ENCODE measurements at regions not wholly inside any gene's neighbourhood (a gene's known extent, or its start where the extent isn't known, plus 50 kb on each side); places are given as distances from the start of the nearest gene placed in this dataset.

DNA sequence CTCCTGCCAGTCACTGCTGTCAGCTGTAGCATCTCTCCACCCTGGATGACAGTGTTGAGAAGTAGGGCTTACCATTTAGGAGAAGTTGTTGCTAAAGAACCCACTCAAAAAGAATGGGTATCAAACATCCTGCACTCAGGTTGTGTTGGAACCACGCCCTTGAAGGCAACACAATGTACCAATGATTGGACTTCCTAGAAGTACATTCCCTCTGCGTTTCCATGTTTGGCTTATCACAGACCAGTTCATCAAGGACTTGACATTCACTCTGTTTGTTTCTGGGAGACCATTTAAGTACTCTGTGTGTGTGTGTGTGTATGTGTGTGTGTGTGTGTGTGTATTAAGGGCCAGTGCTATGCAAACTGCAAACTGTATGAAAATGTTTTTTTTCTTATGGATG is 200.6 kb upstream of the GATB start:
- DNase-seq = no peak

DNA sequence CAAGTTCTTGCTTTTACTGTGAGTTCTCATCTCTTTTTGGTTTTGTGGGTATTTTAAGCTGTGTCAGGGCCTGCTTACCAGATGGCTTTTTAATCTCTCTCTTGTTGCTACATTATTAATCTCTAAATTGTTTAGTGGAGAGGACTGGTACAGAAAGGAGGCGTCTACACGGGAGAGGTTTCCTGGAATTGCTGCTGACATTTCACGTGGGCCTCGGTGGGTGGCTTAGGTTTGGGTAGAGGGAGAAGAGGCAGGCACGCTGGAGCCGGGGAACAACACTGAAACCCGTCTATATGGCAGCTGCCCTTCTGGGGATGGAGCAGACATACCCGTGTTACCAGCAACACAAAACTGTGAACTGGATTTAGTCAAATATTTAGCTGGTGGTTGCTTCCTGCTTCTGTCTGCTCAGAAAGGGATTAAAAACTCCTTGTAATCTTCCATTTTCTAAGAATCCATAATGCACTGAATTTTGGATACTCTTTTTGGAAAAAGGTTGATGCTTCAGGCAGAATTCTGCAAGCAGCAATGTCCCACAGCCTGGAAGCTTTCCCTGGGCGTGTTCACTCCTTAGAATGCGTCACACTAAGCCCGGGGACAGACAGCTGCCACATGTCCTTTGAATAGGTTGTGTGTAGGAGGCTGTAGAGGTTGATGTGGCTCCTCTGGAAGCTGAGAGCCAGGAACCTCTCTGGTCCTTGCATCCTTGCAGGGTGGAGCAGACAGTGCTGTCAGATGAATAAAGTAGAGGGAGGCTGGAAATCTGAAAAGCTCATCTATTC is 199.8 kb upstream of the GATB start:
- no peak for DNase-seq

DNA sequence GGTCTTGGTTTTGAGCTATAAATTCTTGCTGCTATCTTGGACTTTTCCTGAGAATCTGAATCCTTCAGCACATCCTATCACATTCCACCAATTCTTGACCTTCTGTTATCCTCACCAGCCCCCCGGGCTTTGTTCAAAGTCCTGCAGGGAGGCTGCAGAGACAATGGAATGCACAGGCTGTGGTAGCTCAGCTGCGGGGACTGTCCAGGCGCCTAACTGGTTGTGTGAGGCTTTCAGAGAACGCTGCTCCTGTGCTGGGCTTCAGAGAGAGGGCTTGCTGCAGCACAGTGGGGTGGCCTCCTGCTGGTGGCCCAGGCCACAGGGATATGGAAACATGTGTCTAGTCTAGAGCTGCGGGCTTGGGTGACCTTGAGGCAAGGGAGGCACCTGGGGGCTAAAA is 196.3 kb upstream of the GATB start:
- no peak for DNase-seq

DNA sequence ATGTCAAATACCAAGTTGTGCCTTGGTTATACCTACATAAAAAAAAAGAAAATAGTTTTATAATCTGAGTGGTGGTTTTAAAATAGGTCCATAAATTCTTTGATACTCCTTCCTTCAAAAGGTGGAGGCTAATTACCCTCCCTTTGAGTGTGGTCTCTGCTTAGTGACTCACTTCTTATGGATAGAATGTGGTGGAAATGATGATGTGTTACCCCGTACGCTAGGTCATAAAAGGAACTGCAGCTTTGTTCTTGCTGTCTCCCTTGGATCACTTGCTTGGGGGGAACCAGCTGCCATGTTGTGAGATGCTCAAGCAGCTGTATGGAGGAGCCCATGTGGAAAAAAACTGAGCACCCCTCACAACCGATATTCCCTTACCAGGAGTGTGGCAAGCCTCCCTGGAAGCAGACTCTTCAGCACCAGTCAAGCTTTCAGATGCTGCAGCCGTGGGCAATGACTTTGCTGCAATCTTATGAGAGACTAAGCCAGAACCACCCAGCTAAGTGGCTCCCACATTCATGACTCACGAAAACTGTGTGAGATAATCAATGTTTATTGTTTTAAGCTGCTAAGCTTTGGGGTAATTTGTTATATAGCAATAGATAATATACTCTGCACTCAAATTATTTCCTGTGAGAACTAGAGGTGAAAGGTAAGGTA is 195.0 kb upstream of the GATB start:
- no peak for DNase-seq

DNA sequence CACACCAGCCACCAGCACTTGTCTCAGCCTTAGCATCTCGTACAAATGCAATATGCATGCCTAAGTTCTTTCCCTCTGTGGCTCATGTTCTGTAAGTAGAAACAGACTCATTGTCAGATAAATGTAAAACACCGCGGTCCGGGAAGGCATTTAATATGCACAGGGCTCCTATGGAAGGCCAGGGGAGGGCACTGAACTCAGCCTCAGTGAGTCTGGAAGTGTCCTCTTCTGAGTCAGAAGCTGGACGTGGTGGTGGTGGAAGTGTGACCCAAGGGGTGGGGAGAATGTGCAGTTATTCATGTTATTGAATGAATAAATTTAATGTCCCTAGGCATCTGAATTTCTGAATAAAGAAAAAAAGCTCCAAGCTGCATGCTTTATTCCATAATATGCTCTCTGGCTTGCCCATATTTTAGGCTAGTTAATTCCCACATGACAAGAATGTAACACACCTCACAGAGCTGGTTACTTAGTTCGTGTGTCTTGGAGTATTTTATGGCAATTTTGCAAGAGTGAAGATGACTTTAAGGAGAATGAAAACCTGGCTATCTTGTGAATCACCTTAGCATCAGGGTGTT is 193.1 kb upstream of the GATB start:
- DNase-seq = no peak

DNA sequence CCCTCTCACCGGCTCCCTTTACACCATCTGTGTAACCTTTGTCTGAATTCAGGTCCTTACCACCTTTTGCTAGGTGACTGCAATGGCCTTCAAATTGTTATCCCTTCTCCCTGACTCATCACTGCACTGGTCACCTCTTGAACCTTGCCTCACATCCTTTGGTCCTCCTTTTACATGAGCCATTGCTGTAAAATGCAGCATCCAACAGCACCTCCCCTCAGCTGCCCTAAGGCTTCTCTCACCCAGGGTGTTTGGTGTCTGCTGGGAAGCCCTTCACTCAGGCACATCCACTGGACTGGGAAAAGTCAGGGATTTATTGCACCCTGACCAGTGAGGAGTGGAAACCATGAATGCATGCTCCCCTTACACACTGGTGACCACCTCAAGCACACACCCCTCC is 192.5 kb upstream of the GATB start:
- DNase-seq = no peak

DNA sequence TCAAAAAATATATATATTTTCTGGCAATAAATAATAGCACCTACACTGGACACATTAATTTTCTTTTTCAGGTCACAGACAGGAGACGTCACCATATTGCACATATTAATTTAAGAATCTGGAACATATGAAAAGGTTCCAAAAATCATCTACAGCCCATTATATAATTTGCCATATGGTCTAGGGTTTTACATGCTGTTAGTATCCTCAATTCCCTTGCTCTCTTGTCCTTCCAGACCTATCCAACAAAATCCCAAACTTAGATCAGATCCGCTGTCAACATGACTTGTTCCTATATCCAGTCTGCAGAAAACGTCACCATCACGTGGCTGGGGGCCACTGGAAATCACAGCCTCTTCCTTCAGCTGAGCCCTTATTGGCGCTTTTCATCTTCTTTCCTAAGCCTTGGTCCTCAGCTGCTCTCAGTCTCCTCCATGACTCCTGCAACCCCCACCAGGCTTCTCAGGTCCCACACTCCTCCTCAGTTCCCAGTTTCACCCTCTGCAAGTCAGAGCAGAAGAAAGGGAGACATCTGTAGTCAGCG is 192.0 kb upstream of the GATB start:
- DNase-seq = no peak

DNA sequence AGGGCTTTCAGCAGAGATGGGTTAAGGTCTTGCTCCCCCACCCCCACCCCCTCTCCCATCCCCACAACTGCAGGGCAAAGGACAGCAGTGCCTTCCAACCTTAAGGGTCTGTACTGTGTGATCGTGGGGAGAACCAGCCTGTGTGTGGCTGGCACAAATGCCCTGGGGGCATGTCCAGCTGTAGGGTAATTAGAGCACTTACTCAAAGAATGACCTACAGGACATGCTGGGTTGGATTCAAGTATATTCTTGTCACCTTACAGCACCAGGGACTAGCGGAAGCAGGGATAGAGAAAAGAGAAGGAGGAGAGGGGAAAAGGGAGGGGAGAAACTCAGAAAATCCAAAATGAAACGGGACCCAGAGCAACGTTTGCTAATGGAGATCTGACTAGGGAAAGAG is 191.3 kb upstream of the GATB start:
- DNase-seq = no peak

DNA sequence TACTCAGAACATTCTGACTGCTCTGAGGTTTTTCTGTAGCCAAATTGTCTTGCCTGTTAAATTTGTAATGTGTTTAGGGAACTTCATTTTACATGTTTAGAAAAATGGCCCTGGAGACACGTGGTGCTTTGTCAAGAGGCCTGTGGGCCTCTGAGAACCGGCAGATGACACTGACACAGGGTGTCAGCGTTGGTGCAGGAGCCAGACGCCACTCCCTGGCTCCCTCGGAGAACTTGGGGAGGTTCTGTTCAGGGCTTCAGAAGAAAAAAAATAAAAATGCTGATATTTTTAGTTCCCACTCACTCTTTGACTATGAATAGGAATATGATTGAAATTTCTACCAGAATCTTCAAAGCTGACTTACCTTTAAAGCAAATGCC is 190.9 kb upstream of the GATB start:
- DNase-seq = no peak

DNA sequence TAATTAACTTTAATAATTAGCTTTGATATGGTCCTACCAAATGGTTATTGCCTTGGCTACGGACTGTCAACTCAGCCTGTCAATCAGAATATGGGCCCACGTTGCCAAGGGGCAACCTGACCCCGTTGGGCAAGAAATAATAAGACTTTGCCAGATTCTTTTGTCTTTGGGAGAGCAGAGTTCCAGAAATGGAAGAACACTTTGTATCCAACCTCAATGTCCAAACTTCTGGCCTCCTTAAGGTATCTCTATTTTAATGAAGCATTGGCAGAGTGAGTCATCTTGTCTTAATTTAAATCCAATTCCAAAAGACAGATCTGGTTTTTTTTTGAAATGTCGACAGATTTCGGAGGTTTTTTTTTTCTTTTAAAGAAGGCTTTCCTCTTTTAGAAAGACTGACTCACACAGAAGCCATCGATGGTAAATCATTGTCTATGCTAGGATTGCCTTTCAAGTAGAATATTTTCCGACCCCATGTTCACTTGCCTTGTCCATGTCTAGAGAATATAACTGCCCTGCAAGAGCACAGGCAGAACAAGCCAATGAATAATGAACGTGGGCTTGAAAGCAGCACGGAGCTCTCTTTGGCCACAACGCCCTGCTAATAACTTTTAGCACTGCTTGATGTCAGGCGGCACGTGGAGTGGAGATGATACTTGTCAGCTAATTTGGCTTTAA is 190.3 kb upstream of the GATB start:
- no peak for DNase-seq

DNA sequence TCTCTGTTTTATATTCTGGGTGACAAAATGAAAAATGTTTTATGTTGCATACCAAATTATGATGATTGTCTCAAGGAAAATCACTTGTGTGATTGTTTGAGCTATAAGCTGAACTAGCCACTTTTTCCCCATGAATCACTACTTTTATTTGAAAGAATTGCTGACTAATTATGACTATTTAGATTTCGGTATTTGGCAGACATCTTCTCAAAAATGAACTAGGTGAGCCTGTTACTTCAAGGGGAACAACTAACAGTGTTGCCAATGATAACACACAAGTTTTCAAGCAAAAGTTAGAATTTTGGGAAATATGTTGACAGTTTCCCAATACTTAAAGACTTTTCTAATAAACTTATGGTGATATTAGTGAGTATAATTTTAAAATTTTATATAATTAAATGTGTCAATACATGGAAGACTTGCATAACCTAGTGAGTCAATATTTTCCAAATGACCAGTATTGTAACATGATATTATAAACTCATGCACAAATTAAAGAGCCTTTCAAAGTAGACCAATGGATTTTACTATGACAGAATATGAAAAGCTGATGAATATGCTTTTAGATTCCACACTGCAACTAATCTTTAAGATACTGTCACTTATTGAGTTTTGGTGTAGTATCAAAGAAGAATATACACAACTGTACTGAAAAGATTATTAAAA is 187.7 kb upstream of the GATB start:
- no peak for DNase-seq

DNA sequence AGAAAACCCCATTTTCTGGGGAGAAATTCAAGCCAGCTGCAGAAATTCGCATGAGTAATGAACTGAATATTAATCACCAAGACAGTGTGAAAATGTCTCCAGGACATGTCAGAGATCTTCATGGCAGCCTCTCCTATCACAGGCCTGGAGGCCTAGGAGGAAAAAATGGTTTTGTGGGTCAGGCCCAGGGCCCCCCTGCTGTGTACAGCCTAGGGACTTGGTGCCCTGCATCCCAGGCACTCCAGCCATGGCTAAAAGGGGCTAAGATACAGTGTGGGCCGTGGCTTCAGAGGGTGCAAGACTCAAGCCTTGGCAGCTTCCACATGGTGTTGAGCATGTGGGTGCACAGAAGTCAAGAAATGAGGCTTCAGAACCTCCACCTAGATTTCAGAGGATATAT is 185.9 kb upstream of the GATB start:
- no peak for DNase-seq

DNA sequence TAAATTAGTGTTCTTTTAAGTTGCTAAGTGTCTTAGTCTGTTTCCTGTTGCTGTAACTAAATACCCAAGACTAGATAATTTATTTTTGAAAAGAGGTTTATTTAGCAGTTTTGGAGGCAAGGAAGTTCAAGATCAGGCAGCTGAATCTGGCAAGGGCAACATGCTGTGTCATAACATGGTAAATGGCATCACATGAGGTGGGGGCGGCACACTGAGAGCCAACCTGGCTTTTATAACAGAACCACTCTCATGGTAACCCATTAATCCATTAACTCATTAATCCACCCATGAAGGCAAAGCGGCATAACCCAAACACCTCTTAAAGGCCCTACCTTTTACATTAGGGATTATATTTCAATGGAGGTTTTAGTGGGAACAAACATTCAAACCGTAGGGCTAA is 182.2 kb upstream of the GATB start:
- DNase-seq = no peak

DNA sequence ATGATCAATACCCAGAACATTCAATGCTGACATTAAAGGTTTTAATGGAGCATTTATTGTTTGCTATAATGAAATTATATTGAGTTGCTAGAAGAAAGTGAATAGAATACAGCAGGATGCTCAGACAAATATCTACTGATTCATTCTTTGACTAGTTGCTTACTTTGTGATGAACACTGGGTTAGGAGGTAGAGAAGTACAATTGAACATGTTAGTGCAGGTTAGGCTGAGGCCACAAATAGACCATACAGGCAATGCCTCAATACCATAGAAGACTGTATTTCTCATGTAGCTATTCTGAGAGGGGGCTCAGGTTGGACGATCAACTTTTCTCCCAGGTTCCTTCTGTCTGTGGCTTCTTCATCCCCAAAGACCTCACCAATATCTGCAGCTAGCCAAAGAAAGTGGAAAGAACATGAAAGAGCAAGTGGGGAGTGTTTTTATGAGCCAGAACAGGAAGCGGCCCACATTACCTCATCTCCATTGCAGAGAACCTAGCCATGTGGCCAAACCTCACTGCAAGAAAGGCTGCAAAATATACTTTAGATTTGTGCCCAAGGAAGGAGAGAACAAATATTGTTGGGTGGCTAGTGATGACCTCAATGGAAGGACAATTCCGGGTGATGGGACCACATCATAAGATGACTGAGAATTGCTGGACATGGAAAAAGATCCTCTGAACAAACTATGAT is 180.3 kb upstream of the GATB start:
- DNase-seq = no peak

DNA sequence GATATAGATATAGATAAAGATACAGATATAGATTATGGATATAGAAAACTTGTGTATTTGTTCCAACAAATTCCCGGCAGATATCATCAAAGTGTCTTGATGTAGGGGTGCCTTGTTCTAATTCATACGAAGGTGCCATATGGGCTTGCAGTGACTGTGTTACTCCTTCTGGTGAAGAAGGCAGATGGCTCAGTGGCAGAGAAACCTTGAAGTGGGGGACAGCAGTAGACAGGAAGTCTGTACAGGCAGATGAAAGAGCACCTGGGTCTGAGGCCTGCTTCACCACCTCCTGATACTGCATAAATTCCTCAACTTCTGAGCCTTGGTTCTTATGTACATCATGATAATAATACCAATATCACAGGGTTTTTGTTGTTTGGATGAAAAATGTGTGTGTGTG is 179.5 kb upstream of the GATB start:
- no peak for DNase-seq

DNA sequence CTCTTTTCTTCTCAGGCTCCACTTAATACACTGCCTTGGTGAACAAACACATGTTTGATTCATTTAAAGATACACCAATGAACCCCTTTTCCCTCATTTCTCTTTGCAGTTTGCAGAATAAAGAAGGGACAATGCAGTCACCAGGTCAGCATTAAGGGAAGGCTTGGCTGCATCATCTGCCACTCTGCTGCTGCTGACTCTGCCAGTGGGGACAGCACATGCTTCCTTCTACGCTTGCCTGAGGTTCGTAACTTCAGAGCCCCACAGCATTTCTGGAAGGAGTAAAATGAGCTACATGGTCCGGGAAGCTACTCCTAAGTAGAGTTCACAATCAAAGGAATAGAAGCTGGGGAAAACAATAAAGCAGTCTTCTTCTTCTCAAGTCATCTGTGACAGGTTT is 178.9 kb upstream of the GATB start:
- DNase-seq = no peak

DNA sequence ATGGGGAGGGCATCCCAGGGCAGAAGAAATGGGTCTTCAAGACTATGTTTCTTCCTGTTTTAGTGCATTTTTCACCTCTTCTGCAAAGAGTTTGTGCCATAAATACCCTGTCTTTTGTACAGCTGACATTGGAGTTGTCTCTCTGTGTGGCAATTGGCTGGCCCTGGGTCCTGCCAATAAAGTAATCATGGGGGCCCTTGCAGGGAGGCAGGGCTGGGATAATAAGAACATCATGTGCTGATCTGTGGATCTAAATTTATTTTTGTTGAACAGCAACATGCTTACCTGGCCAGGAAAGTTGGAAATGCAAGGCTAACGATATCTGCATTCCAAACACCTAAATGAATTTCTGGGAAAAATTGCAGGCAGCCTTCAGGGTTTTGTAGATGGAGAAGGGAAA is 174.6 kb upstream of the GATB start:
- no peak for DNase-seq

DNA sequence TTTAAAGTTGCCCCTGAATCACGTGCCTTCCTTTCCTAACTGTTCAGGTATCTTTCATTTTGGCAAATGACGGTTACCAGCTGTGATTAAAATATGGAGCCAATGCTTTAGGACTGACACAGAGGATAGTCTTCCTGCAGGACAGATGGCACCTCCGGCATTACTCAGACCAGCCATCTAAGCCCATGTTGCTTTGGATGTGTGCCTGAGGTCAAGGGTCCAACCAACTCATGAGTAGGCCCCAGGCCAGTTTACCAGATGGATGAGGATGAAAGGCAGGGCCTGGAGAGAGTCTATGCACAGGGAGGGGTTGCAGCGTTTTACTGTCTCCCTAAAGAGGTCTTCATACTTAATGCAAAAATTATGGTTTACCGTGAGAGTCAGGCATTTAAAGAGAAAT is 174.0 kb upstream of the GATB start:
- DNase-seq = no peak

DNA sequence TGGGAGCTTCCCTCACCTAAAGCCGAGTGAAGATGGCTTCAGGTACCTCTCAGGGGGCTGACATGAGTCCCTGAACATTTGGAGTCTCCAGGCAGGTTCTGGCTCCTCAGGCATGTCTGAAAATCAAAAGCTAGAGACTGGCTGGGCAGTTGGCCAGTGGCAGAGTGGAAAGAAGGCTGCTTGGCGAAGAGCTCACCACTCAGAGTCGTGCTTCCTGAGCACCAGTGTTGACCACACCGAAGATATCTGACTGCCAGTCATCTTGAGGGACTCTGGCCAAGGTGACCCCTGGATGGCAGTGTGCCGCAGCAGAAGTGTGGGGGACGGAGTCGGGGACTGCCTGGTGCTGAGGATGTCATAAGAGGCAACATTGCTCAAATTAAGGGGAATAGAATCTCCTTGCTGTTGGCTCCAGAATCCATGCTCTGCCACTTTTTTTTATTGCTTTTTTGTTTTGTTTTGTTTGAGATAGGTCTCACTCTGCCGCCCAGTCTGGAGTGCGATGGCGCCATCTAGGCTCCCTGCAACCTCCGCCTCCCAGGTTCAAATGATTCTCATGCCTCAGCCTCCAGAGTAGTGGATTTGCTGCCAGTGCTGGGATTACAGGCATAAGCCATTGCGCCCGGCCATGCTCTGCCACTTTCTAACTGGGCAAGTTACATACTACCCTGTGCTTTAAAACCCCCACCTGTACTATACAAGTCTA is 172.5 kb upstream of the GATB start:
- no peak for DNase-seq

DNA sequence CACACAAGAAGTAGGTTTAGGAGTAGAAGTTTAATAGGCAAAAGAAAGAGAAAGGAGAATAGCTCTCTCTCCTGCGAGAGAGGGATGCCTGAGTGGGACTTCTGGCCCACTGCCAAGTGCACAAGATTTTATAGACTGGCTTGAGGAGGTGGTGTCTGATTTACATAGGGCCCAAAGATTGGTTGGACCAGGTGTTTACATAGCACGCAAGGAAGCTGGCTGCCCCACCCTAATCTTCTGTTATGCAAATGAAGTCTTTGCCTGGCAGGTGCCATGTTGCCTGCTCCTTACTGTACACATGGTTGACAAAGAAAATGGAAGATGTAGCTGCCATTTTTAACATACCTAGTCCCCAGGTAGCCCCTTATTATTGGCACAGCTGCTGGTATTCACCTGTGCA is 170.8 kb upstream of the GATB start:
- no peak for DNase-seq

DNA sequence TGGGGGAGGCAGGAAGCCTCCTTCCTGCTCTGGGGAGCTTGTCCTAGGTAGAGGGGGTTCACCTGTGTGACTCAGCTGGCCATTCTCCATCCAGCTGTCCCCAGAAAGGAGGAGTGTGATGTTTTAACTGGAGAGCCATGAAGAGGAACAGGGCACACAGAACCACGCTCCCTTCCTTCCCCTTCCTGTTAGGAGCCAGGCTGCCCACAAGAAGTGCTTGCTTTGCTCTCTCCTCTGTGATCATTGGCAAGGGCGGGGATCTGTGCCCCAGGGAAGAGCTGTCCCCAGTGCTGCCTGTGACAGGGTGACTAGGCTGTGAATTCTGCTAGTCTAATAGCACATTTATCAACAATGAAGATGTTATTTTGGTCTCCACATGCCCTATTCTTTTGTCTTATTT is 169.6 kb upstream of the GATB start:
- DNase-seq = no peak

DNA sequence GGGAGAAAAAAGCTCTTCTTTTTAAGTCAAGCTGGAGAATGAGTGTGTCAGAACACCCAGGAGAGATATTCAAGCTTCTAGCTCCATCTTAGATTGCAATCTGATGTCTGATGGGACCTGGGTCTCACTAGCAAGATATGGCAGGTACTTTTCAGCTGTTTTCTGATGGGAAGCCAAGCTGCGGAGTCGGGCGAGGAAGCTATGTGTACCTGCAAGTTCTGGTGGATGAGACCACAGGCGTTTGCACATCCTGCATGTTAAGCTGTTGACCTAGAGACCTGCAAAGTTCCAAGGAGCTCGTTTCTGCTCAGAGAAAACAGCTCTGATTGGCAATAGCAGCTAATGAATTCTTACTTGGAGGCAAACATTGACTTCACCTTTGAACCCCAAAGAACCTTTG is 167.3 kb upstream of the GATB start:
- no peak for DNase-seq
